Subcutaneous abdominal adipose tissue (tissue), 5 donors: ENCODE measurements at regions not wholly inside any gene's neighbourhood (a gene's known extent, or its start where the extent isn't known, plus 50 kb on each side); places are given as distances from the start of the nearest gene placed in this dataset.

Experiments used
- H3K27ac ChIP-seq: one replicate; pipeline ENCODE4 v1.7.0; 2013; ENCODE audit warnings: low read depth, mild to moderate bottlenecking, inconsistent platforms, low read length, moderate library complexity
- H3K27me3 ChIP-seq, 5 donors: one replicate each; pipeline ENCODE4 v1.7.0; 2013; ENCODE audit warnings: low read length in 5 of 5, inconsistent platforms in 1 of 5; ENCODE audit not compliant: control insufficient read depth in 5 of 5, insufficient read depth in 4 of 5
- H3K36me3 ChIP-seq, 5 donors: one replicate each; pipeline ENCODE4 v1.7.0; 2013; ENCODE audit warnings: low read length in 5 of 5; ENCODE audit not compliant: control insufficient read depth in 5 of 5, insufficient read depth in 5 of 5
- H3K4me1 ChIP-seq, 5 donors: one replicate each; pipeline ENCODE4 v1.7.0; 2013; ENCODE audit warnings: low read length in 5 of 5, mild to moderate bottlenecking in 3 of 5, moderate library complexity in 1 of 5; ENCODE audit not compliant: control insufficient read depth in 5 of 5, insufficient read depth in 5 of 5
- H3K4me3 ChIP-seq, 5 donors: one replicate each; pipeline ENCODE4 v1.7.0; 2013; ENCODE audit warnings: low read length in 5 of 5, low read depth in 1 of 5
- H3K9ac ChIP-seq, 5 donors: one replicate each; pipeline ENCODE4 v1.7.0; 2013; ENCODE audit warnings: low read length in 5 of 5, mild to moderate bottlenecking in 4 of 5, moderate library complexity in 3 of 5
- H3K9me3 ChIP-seq, 5 donors: one replicate each; pipeline ENCODE4 v1.7.0; 2013; ENCODE audit warnings: low read length in 5 of 5; ENCODE audit not compliant: control insufficient read depth in 5 of 5
- donor health status: healthy.
- donor health status: healthy.
- donor health status: healthy.
- donor health status: healthy.
- donor health status: healthy.

GRCh38 chr6:14915888-14916832 lies 329.7 kb upstream of the JARID2 start:
- no peaks in the 10 kb centered on the region for H3K27me3 ChIP-seq
- H3K9ac ChIP-seq: no peak overlapping the region
- H3K4me3 ChIP-seq: no peak overlapping the region
- no peak overlapping the region for H3K27ac ChIP-seq
- H3K36me3 ChIP-seq: no peaks in the 10 kb centered on the region
- H3K9me3 ChIP-seq: no peaks in the 10 kb centered on the region
- H3K4me1 ChIP-seq: peaks cover 0 to 19% (median 0%) of the 10 kb centered on the region in 5 donors

GRCh38 chr6:14917109-14917910 lies 328.6 kb upstream of the JARID2 start:
- Histone ChIP-seq H3K36me3 (no peaks in the 10 kb centered on the region), H3K4me3 (no peak overlapping the region), H3K27ac (no peak overlapping the region), H3K27me3 (no peaks in the 10 kb centered on the region), H3K4me1 (peaks cover 0 to 16% (median 5%) of the 10 kb centered on the region in 5 donors), H3K9me3 (no peaks in the 10 kb centered on the region), H3K9ac (no peak overlapping the region)

GRCh38 chr6:14918200-14918907 lies 327.5 kb upstream of the JARID2 start:
- H3K4me1 ChIP-seq: peaks cover 0 to 20% (median 11%) of the 10 kb centered on the region in 5 donors
- no peak overlapping the region for H3K27ac ChIP-seq
- H3K9ac ChIP-seq: no peak overlapping the region
- no peaks in the 10 kb centered on the region for H3K9me3 ChIP-seq
- no peaks in the 10 kb centered on the region for H3K36me3 ChIP-seq
- no peaks in the 10 kb centered on the region for H3K27me3 ChIP-seq
- no peak overlapping the region for H3K4me3 ChIP-seq

- no peaks in the 10 kb centered on the region for H3K9me3 ChIP-seq
- H3K4me3 ChIP-seq: no peak overlapping the region
- H3K36me3 ChIP-seq: no peaks in the 10 kb centered on the region
- H3K4me1 ChIP-seq: peaks cover 0 to 20% (median 11%) of the 10 kb centered on the region in 5 donors
- no peaks in the 10 kb centered on the region for H3K27me3 ChIP-seq
- H3K9ac ChIP-seq: no peak overlapping the region
- no peak overlapping the region for H3K27ac ChIP-seq
Measured at GRCh38 chr6:14919038-14919670, 326.7 kb upstream of the JARID2 start.

GRCh38 chr6:14920276-14920675 lies 325.6 kb upstream of the JARID2 start:
- H3K36me3 ChIP-seq: no peaks in the 10 kb centered on the region
- no peak overlapping the region for H3K4me3 ChIP-seq
- H3K27me3 ChIP-seq: no peaks in the 10 kb centered on the region
- H3K27ac ChIP-seq: no peak overlapping the region
- no peak overlapping the region for H3K9ac ChIP-seq
- no peaks in the 10 kb centered on the region for H3K9me3 ChIP-seq
- peaks cover 0 to 26% (median 13%) of the 10 kb centered on the region in 5 donors for H3K4me1 ChIP-seq

GRCh38 chr6:14921170-14921569 lies 324.7 kb upstream of the JARID2 start:
- H3K4me3 ChIP-seq: peak overlapping the region in 3 of 5 donors; percentile 7 to 20 (median 17)
- H3K27ac ChIP-seq: peak overlapping the region; percentile 27
- no peak overlapping the region for H3K9ac ChIP-seq
- no peaks in the 10 kb centered on the region for H3K27me3 ChIP-seq
- H3K4me1 ChIP-seq: peaks cover 0 to 27% (median 14%) of the 10 kb centered on the region in 5 donors
- no peaks in the 10 kb centered on the region for H3K36me3 ChIP-seq
- no peaks in the 10 kb centered on the region for H3K9me3 ChIP-seq

- no peaks in the 10 kb centered on the region for H3K9me3 ChIP-seq
- no peaks in the 10 kb centered on the region for H3K36me3 ChIP-seq
- H3K9ac ChIP-seq: no peak overlapping the region
- H3K4me1 ChIP-seq: peaks cover 0 to 27% (median 14%) of the 10 kb centered on the region in 5 donors
- no peaks in the 10 kb centered on the region for H3K27me3 ChIP-seq
- H3K4me3 ChIP-seq: no peak overlapping the region
- H3K27ac ChIP-seq: peak overlapping the region; percentile 27
Measured at GRCh38 chr6:14921878-14922671, 323.8 kb upstream of the JARID2 start.

GRCh38 chr6:14922706-14923460 lies 323.0 kb upstream of the JARID2 start:
- H3K36me3 ChIP-seq: no peaks in the 10 kb centered on the region
- no peaks in the 10 kb centered on the region for H3K27me3 ChIP-seq
- no peak overlapping the region for H3K4me3 ChIP-seq
- peaks cover 0 to 27% (median 14%) of the 10 kb centered on the region in 5 donors for H3K4me1 ChIP-seq
- no peaks in the 10 kb centered on the region for H3K9me3 ChIP-seq
- no peak overlapping the region for H3K9ac ChIP-seq
- H3K27ac ChIP-seq: peak overlapping the region; percentile 27
